GM10266 (cell line): ENCODE measurements at regions not wholly inside any gene's neighbourhood (a gene's known extent, or its start where the extent isn't known, plus 50 kb on each side); places are given as distances from the start of the nearest gene placed in this dataset.

Experiments
- DNase-seq: peaks from one replicate; pipeline ENCODE4 v3.0.0; 2012; ENCODE audit errors: extremely low spot score
- TF ChIP-seq, protein P1 (sequence below): IDR thresholded peaks from 2 replicates; pipeline ENCODE4 v1.5.1; 2012; ENCODE audit warnings: mild to moderate bottlenecking, low read depth; ENCODE audit not compliant: control insufficient read depth, insufficient read depth; ENCODE audit errors: missing control alignments

DNA sequence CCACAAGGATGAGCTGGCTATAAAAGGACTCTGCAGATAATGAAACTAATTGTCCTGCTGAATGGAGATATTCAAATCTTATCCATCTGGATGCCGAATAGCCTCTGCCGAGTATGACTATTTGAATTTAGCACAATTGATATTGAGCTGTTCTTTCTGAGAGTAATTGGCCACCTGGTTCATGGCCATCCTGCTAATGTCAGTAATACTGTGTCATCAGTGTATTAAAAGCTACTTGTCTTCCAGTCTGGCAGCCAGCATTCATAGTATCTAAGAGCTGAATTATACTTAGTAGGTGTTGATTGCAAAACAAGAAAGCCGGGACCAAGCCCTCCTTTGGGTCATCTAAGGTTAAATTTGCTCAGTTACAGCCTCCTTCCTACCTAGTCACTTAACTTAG is 310.7 kb upstream of the NCAM1 start:
- TF ChIP-seq, protein P1, sequence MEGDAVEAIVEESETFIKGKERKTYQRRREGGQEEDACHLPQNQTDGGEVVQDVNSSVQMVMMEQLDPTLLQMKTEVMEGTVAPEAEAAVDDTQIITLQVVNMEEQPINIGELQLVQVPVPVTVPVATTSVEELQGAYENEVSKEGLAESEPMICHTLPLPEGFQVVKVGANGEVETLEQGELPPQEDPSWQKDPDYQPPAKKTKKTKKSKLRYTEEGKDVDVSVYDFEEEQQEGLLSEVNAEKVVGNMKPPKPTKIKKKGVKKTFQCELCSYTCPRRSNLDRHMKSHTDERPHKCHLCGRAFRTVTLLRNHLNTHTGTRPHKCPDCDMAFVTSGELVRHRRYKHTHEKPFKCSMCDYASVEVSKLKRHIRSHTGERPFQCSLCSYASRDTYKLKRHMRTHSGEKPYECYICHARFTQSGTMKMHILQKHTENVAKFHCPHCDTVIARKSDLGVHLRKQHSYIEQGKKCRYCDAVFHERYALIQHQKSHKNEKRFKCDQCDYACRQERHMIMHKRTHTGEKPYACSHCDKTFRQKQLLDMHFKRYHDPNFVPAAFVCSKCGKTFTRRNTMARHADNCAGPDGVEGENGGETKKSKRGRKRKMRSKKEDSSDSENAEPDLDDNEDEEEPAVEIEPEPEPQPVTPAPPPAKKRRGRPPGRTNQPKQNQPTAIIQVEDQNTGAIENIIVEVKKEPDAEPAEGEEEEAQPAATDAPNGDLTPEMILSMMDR: no peak
- no peak for DNase-seq

DNA sequence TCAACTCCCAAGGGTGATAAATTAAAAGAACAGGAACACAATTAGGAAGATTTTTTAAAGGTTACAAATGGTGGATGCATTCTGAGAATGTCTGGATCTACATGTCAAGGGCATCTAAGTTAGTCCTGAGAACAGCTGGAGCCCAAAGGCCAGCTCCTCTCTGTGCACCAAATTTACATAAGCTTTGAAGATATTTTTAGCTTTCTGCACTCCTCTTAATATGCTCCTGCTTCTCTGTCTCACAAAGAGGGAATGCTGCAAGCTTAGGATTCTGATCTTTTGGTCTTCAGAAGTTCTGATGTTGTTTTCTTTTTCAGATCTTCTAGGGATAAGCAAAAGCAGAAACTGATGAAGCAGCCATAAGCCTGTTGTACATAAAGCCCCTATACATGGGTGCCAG is 309.8 kb upstream of the NCAM1 start:
- TF ChIP-seq, protein P1: no peak
- no peak for DNase-seq

DNA sequence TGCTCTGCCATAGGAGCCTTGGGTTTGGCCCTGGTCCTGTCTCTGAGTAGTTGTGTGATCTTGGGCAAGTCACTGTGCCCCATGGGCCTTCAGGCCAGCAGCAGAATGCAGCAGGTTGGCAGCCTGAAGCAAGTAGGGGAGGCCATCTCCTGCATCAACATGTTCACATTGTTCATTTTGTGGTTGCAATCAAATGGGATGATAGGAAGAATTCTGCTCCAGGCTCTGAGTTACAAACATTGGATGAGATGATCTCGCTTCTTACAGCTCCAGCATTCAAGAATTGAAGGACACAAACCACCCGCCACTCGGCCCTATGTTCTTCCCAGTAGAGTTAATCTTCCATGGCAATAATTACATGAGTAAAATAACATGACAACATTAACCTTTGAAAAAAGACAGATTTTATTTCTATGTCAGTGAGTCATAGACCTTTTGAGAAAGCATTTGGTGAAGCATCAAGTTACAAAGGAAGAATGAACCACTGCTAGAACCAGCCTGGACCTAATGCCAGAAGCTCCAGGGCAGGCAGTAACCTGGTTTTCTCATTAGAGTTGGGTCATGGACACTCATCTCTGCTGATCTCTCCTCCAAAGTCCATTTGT is 308.3 kb upstream of the NCAM1 start:
- TF ChIP-seq, protein P1: no peak
- no peak for DNase-seq

DNA sequence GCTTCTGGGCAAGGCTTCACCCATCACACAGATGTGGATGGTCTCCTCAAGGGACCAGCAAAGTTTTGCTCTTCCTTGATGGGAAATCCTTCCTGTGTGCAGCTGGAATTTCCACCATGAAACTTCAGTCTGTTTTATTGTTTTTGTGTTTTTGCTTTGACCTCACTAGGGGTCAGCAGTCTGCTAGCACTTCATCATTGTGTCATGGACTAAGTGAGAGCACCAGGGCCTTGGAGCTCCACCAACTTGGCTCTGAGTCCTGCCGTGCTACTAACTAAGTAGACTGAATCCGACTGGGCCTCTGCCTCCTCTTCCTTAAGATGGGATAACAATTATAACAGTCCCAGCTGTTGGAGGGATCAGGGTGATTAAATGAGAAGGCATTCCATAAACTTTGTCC is 305.8 kb upstream of the NCAM1 start:
- no peak for DNase-seq
- TF ChIP-seq, protein P1: no peak

DNA sequence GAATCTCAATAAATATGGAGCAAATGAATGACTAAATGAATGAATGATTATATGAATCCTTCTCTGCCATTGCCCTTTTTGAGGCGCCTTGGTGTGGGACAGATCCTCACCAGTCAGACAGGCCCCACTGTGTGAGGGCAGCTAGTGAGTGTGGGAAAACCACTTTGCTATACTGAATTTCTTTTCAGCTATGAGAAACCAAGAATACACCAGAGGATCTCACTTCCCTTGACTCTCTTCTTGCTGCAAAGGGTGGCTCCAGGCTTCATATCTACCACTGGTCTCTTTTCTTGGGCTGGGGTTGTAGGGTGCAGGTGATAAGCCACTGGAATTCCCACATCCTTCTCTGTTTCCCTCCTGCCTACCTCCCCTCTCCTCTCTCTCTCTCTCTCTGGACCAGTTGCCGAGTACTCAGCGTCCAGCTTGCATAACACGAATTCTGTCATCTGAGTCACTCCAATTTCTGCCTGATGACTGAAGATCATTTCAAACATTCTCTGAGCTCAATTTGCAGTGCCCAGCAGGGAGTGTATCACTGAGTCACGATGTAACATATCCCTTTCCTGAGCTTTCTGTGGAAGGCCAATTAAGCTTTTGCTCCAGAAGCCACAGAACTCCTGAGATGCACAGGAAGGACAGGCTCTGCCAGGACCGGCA is 304.3 kb upstream of the NCAM1 start:
- no peak for DNase-seq

DNA sequence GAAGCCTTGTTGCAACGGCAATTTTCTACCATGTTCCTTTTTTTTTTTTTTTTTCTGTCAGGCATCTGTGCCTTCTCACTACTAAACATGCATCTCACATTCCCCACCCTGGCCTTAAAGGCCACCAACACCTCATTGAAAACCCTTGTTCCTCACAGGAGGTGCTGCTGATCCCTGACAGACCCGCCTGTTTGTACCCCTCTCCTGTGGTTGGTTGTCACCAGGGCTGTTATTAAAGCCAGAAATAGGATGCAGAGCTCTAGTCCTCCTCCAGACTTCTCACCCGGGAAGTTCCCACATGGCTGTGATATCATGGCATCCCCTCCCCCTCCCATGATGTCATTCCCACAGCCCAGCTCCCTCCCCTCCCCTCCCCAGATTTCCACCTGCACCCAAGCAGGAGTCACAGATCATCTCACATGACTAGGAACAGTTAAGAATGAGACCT is 302.8 kb upstream of the NCAM1 start:
- DNase-seq: no peak
- TF ChIP-seq, protein P1: no peak

More for the DNA sequence above, 304.3 kb upstream of the NCAM1 start:
- TF ChIP-seq, protein P1: no peak

DNA sequence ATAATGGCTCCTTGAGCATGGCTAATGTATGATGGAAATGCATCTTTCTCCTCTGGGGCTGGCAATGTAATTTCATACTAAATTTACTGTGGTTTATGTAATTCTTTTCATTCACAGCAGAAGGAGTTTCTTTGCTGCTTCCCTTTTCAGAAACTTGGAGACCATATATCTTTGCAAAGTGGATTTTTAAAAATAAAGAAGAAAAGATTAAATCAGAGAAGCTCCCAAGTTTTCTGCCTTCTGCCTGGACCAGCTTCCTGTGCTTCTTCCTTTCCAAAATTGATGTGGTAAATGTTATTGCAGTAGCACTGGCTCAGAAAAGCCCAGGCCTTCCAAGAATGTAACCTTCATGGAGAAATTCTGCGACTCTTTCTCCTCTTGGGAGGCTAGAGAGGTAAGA is 300.1 kb upstream of the NCAM1 start:
- no peak for DNase-seq
- TF ChIP-seq, protein P1: no peak
